Smooth muscle cell (in vitro differentiated cells): ENCODE measurements at regions not wholly inside any gene's neighbourhood (a gene's known extent, or its start where the extent isn't known, plus 50 kb on each side); places are given as distances from the start of the nearest gene placed in this dataset.

ENCODE experiments used
- DNase-seq: peaks from one replicate; lab custom pipeline; 2025; ENCODE audit not compliant: unreplicated experiment; lab: John Stamatoyannopoulos, UW
- H2AFZ ChIP-seq: fragments of 200-600 bp; sonication (generic); 2 replicates; pipeline ENCODE4 v1.6.0; 2016; ENCODE audit warnings: antibody characterized with exemption, low read depth, mild to moderate bottlenecking
- H3F3A ChIP-seq: fragments of 200-600 bp; sonication (generic); 2 replicates; pipeline ENCODE4 v1.6.0; 2017; ENCODE audit warnings: antibody characterized with exemption, low read depth
- H3K27ac ChIP-seq: fragments of 200-600 bp; sonication (generic); 2 replicates; pipeline ENCODE4 v1.5.1; 2016; ENCODE audit warnings: low read depth, mild to moderate bottlenecking
- H3K27me3 ChIP-seq: fragments of 200-600 bp; sonication (generic); 2 replicates; pipeline ENCODE4 v1.6.1; 2016; ENCODE audit warnings: low read depth, mild to moderate bottlenecking
- H3K36me3 ChIP-seq: fragments of 200-600 bp; sonication (generic); 2 replicates; pipeline ENCODE4 v1.5.1; 2016; ENCODE audit warnings: low read depth
- H3K4me1 ChIP-seq: fragments of 200-600 bp; sonication (generic); 2 replicates; pipeline ENCODE4 v1.5.1; 2016; ENCODE audit warnings: low read depth
- H3K4me2 ChIP-seq: fragments of 200-600 bp; sonication (generic); 2 replicates; pipeline ENCODE4 v1.6.0; 2016; ENCODE audit warnings: mild to moderate bottlenecking
- H3K4me3 ChIP-seq: fragments of 200-600 bp; sonication (generic); 2 replicates; pipeline ENCODE4 v1.5.1; 2016; ENCODE audit warnings: mild to moderate bottlenecking
- H3K79me2 ChIP-seq: fragments of 200-600 bp; sonication (generic); 2 replicates; pipeline ENCODE4 v1.6.0; 2016; ENCODE audit warnings: low read depth, mild to moderate bottlenecking
- H3K9ac ChIP-seq: fragments of 200-600 bp; sonication (generic); 2 replicates; pipeline ENCODE4 v1.6.0; 2016; ENCODE audit warnings: low read depth
- H3K9me3 ChIP-seq: fragments of 200-600 bp; sonication (generic); replicated peaks from 2 replicates; pipeline ENCODE4 v1.5.1; 2016; ENCODE audit warnings: low read depth
- H4K20me1 ChIP-seq: fragments of 200-600 bp; sonication (generic); 2 replicates; pipeline ENCODE4 v1.6.0; 2016; ENCODE audit warnings: low read depth
- CTCF ChIP-seq: fragments of 200-600 bp; sonication (generic); IDR thresholded peaks from 2 replicates; pipeline ENCODE4 v1.5.1; 2017; ENCODE audit warnings: borderline replicate concordance, mild to moderate bottlenecking, antibody characterized with exemption; ENCODE audit not compliant: insufficient read depth, poor library complexity, severe bottlenecking
- WGBS: methylation state at CpG from one replicate; pipeline ENCODE4 v1.1.7; 2016; ENCODE audit warnings: low lambda C conversion rate; 5-methylcytosine and 5-hydroxymethylcytosine counted together

GRCh38 chr10:36391405-36391804 is 734.0 kb upstream of the ANKRD30A start:
- Histone ChIP-seq H4K20me1 (no peaks in the 10 kb centered on the region), H3K4me1 (no peaks in the 10 kb centered on the region), H3K4me2 (no peak overlapping the region), H3K9ac (no peak overlapping the region), H2AFZ (no peak overlapping the region), H3K79me2 (no peaks in the 10 kb centered on the region), H3K27me3 (no peaks in the 10 kb centered on the region), H3K9me3 (no peaks in the 10 kb centered on the region), H3K4me3 (no peak overlapping the region), H3F3A (no peaks in the 10 kb centered on the region), H3K36me3 (no peaks in the 10 kb centered on the region), H3K27ac (no peak overlapping the region)
- TF ChIP-seq CTCF, result no peak
- 91% methylated on average over 4 of the region's 4 CpGs for whole genome bisulfite sequencing
- DNase-seq, result no peak

GRCh38 chr10:36390221-36390620 is 735.2 kb upstream of the ANKRD30A start:
- H3F3A ChIP-seq, result no peaks in the 10 kb centered on the region
- no peak overlapping the region for H2AFZ ChIP-seq
- H3K9ac ChIP-seq, result no peak overlapping the region
- WGBS, result 96% methylated on average over 1 of the region's 1 CpG
- no peaks in the 10 kb centered on the region for H3K36me3 ChIP-seq
- H3K27me3 ChIP-seq, result no peaks in the 10 kb centered on the region
- H3K4me3 ChIP-seq, result no peak overlapping the region
- H4K20me1 ChIP-seq, result no peaks in the 10 kb centered on the region
- no peak overlapping the region for H3K27ac ChIP-seq
- DNase-seq, result no peak
- H3K4me1 ChIP-seq, result no peaks in the 10 kb centered on the region
- H3K9me3 ChIP-seq, result no peaks in the 10 kb centered on the region
- no peaks in the 10 kb centered on the region for H3K79me2 ChIP-seq
- TF ChIP-seq CTCF, result no peak
- H3K4me2 ChIP-seq, result no peak overlapping the region

DNA sequence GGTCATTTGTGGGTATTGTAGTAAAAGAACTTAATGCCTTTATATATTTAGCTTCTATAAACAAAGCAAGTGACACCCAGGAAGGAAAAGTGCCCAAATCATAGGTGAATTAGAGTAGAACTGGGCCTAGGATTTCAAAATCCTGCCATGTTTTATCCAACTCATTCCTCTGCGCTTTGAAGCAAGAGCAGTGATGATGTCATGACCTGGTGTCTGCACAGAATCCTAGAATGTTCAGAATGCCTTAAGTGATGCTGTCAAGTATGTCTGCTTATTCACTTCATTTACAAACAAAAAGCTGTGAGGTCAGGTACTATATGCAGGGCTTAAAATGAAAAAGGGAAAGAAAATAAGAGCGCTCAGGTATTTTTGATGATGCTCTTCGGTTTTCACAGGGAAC is 737.2 kb upstream of the ANKRD30A start:
- H3K9ac ChIP-seq, result no peak overlapping the region
- no peak for DNase-seq
- no peak overlapping the region for H2AFZ ChIP-seq
- H3F3A ChIP-seq, result no peaks in the 10 kb centered on the region
- WGBS, result 88% methylated on average over 3 of the region's 3 CpGs
- no peaks in the 10 kb centered on the region for H3K36me3 ChIP-seq
- TF ChIP-seq CTCF, result no peak
- H3K4me2 ChIP-seq, result no peak overlapping the region
- no peaks in the 10 kb centered on the region for H3K9me3 ChIP-seq
- H3K4me1 ChIP-seq, result no peaks in the 10 kb centered on the region
- no peaks in the 10 kb centered on the region for H3K27me3 ChIP-seq
- H3K27ac ChIP-seq, result no peak overlapping the region
- no peaks in the 10 kb centered on the region for H4K20me1 ChIP-seq
- no peak overlapping the region for H3K4me3 ChIP-seq
- H3K79me2 ChIP-seq, result no peaks in the 10 kb centered on the region

DNA sequence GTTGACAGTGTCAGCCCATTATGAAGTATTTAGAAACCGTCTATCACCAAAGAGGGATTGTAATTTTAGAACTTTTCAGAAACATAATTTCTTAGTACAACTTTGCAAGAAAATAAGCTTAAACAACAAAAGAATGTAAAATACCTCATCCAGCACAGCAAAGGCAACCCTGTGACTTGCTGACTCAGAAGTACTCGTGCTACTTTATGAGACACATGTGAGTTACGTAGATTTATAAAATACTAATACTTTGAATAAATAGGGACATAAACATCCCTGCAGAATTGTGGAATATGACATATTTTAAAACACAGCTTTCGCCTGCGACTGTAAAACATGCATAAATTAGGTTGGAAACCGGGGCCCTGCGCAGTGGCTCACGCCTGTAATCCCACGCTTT is 739.7 kb upstream of the ANKRD30A start:
- Histone ChIP-seq H3K27me3 (no peaks in the 10 kb centered on the region), H2AFZ (no peak overlapping the region), H3K36me3 (no peaks in the 10 kb centered on the region), H3K9me3 (no peaks in the 10 kb centered on the region), H3K9ac (no peak overlapping the region), H4K20me1 (no peaks in the 10 kb centered on the region), H3F3A (no peaks in the 10 kb centered on the region), H3K4me3 (no peak overlapping the region), H3K4me2 (no peak overlapping the region), H3K4me1 (no peaks in the 10 kb centered on the region), H3K79me2 (no peaks in the 10 kb centered on the region), H3K27ac (no peak overlapping the region)
- WGBS, result 82% methylated on average over 9 of the region's 9 CpGs
- TF ChIP-seq CTCF, result no peak
- DNase-seq, result no peak
